ENCODE measurements at regions not wholly inside any gene's neighbourhood (a gene's known extent, or its start where the extent isn't known, plus 50 kb on each side); places are given as distances from the start of the nearest gene placed in this dataset.
"Not testable (repeated sequence)": the region's sequence is repeated elsewhere in the genome, so short reads cannot be mapped to it uniquely, and the experiment has no call there.

DNA sequence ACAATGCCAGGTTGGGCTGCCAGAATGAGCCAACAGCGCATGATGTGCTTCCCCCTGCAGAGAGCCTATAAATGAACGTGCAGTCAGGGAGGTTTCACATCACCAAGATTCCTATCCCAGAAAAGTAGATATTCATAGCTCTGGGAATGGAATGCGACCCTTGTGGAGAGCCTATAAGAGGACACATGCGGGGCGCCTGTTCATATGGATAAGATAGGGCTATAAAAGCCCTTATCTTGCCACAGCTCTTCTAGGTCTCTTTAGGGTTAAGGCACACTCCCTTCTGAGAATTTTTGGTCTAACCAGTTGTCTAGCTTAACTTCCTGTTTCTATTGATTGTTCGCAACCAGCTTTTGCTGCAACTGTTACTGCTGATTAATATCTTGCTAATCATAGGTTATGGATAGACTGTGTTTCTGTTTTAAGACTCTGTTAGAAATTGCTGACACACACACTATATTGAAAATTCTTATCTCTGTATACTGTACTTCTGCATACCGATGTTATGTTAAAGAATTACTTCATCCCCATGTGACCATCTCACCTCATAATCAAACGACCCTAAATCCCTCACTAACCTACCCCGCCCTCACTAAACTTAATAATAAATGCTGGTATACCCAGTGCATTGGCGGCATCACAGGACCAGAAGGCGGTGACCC, 74.4 kb upstream of the KIF2B start:
- not testable (repeated sequence) for TF ChIP-seq CTCF (IDR thresholded peaks at IDR 0.05); TCF7L2 (IDR thresholded peaks at IDR 0.05; ENCODE audit: low read depth, low read length)

All from Panc1 (cell line).